IPS DF 6.9 (cell line): ENCODE measurements at regions not wholly inside any gene's neighbourhood (a gene's known extent, or its start where the extent isn't known, plus 50 kb on each side); places are given as distances from the start of the nearest gene placed in this dataset.

Experiments used
- DNase-seq: peaks from one replicate; pipeline ENCODE4 v3.0.0-alpha.2; 2013; ENCODE audit warnings: low read depth, low spot score
- H3K27ac ChIP-seq: one replicate; pipeline ENCODE4 v1.5.1; 2013; ENCODE audit warnings: low read length, control low read depth
- H3K27me3 ChIP-seq: 2 replicates; pipeline ENCODE4 v1.6.1; 2013; ENCODE audit warnings: mild to moderate bottlenecking, low read length; ENCODE audit not compliant: control insufficient read depth, insufficient read depth
- H3K36me3 ChIP-seq: 2 replicates; pipeline ENCODE4 v1.6.1; 2013; ENCODE audit warnings: low read length; ENCODE audit not compliant: control insufficient read depth, insufficient read depth
- H3K4me1 ChIP-seq: 2 replicates; pipeline ENCODE4 v1.6.1; 2013; ENCODE audit warnings: low read length; ENCODE audit not compliant: control insufficient read depth, insufficient read depth
- H3K4me3 ChIP-seq: 2 replicates; pipeline ENCODE4 v1.5.1; 2013; ENCODE audit warnings: mild to moderate bottlenecking, low read length
- H3K9me3 ChIP-seq: 2 replicates; pipeline ENCODE4 v1.6.1; 2013; ENCODE audit warnings: low read length, inconsistent platforms; ENCODE audit not compliant: control insufficient read depth, insufficient read depth
- WGBS: extraction: QIAGEN DNeasy Blood & Tissue Kit; methylation state at CpG from one replicate; pipeline ENCODE4 v1.1.7; 2013; ENCODE audit warnings: mixed read lengths, missing lambda C conversion rate; ENCODE audit not compliant: insufficient read length, insufficient coverage; 5-methylcytosine and 5-hydroxymethylcytosine counted together

DNA sequence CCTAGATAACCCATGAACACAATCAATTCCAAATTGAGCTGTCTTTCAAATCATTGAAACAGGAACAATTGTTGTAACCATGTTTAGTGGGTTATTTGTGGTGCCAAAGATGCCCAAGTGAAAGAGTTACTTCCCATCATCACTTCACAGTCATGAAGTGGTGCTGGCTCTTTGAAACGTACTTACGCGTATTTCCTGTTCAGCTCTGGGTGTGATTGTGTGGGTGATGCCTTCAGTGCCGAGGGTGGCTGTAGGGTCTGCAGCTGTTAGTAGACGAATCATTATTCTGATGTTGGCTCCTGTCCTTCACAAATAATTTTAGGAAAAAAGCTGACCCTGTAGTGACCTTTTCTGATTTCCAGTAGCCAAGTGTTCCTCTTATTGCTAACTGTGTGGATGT is 323.1 kb upstream of the KIAA1217 start:
- no peak for DNase-seq
- no peak overlapping the region for H3K27ac ChIP-seq
- no peaks in the 10 kb centered on the region for H3K36me3 ChIP-seq
- no peaks in the 10 kb centered on the region for H3K9me3 ChIP-seq
- no peak overlapping the region for H3K4me3 ChIP-seq
- no peaks in the 10 kb centered on the region for H3K27me3 ChIP-seq
- no CpG with 5 or more reads among the region's 5 CpGs for WGBS
- H3K4me1 ChIP-seq: no peaks in the 10 kb centered on the region

DNA sequence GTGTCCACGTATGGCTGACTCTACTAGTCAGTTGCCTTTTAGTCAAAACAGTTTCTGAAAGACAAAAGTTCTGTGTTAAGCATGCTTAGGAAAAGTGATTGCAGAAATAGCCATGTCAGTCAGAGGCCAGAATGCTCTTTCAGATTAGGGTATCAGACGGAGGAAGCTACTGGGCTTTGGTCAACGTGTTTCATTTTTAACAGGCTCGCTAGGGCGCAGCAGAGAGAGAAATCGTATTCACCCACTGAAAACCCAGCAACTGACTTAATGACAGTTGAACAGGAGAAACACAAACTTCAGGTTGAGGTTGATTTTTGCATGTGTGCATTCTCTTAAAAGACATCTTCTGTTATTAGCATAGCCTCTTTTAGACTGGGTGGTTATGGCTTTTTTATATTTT is 322.6 kb upstream of the KIAA1217 start:
- H3K4me1 ChIP-seq: no peaks in the 10 kb centered on the region
- no CpG with 5 or more reads among the region's 6 CpGs for WGBS
- no peaks in the 10 kb centered on the region for H3K27me3 ChIP-seq
- H3K4me3 ChIP-seq: no peak overlapping the region
- no peaks in the 10 kb centered on the region for H3K9me3 ChIP-seq
- no peaks in the 10 kb centered on the region for H3K36me3 ChIP-seq
- H3K27ac ChIP-seq: no peak overlapping the region
- peak; percentile 9 for DNase-seq

DNA sequence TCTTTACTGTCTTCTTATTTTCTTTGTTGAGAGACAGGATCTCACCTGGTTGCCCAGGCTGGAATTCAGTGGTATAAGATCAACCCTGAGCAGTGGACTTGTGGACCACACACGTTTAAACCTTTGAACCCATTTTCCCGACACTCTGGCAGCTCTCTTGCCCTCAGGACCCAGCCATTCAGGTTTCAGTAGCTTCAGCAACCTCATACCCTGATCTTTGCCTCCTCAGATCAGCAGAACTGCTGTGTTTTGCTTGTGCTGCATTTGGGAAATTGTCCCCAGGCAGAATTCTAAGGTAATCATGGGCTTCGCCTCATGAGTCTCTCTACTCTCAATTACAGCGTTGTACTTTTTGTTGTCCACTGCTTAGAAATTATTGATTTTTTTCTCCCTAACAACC is 317.6 kb upstream of the KIAA1217 start:
- Histone ChIP-seq H3K4me1 (no peaks in the 10 kb centered on the region), H3K27me3 (no peaks in the 10 kb centered on the region), H3K27ac (no peak overlapping the region), H3K4me3 (no peak overlapping the region), H3K9me3 (no peaks in the 10 kb centered on the region), H3K36me3 (no peaks in the 10 kb centered on the region)
- WGBS: no CpG with 5 or more reads among the region's 4 CpGs
- DNase-seq: no peak

DNA sequence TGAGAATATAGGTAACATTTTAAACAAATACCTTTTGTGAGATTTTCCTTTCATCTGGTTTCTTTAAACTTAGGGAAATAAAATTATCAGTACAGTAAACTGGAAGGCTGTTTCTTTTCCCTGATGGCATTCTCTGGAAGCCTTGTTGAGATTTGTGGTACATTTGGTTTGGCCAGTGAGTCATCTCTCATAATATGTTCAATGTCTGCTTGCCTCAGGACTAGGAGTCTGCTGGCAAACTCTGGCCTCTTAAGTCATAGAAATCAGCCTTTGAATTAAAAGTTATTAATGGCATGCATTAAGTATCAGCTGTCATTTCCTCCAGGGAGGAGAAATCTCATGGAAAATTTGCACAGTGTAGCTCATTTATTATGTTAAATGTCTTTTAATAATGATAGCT is 316.6 kb upstream of the KIAA1217 start:
- H3K4me3 ChIP-seq: no peak overlapping the region
- no peaks in the 10 kb centered on the region for H3K27me3 ChIP-seq
- H3K36me3 ChIP-seq: no peaks in the 10 kb centered on the region
- H3K4me1 ChIP-seq: no peaks in the 10 kb centered on the region
- no peak for DNase-seq
- H3K27ac ChIP-seq: no peak overlapping the region
- H3K9me3 ChIP-seq: no peaks in the 10 kb centered on the region

DNA sequence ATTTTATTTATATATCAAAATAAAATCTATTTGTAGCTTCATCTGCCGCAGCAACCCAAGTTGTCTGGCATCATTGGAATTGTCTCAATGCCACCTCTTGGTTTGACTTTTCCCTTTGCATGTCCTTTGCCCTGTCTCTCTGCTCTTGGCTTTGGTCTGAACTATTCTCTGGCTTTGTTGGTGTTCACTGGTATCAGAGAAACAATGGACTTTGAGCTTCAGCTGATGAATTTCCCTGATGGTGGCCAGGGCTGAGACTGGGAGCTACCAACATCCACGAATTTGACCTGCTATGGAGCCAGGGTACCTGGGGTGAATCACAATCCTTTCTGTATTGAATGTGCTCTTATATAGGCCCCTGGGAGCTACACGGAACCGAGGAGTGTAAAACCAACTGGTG is 311.7 kb upstream of the KIAA1217 start:
- H3K9me3 ChIP-seq: no peaks in the 10 kb centered on the region
- H3K4me1 ChIP-seq: no peaks in the 10 kb centered on the region
- DNase-seq: no peak
- H3K4me3 ChIP-seq: no peak overlapping the region
- H3K36me3 ChIP-seq: no peaks in the 10 kb centered on the region
- no peaks in the 10 kb centered on the region for H3K27me3 ChIP-seq
- no CpG with 5 or more reads among the region's 4 CpGs for WGBS
- H3K27ac ChIP-seq: no peak overlapping the region

DNA sequence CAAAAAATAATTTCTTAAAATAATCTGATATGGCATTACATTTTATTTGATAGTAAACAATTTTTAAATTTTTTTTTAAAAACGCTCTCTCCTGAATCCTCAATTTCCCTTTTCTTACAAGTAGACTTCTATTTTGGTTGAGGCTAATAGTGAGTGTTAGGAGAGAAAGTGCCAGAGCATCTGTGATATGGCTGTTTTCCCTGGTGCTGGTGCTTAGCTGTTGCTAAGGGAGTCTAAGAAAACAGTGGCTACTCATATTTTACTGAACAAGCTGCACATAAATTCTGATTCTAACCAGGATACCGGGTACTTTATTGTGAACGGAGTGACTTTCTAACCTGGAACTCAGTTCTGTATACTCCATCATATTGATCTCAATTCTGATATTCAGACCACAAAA is 311.1 kb upstream of the KIAA1217 start:
- no CpG with 5 or more reads among the region's 3 CpGs for WGBS
- no peak overlapping the region for H3K4me3 ChIP-seq
- no peaks in the 10 kb centered on the region for H3K36me3 ChIP-seq
- H3K27me3 ChIP-seq: no peaks in the 10 kb centered on the region
- no peaks in the 10 kb centered on the region for H3K4me1 ChIP-seq
- no peak overlapping the region for H3K27ac ChIP-seq
- no peak for DNase-seq
- H3K9me3 ChIP-seq: no peaks in the 10 kb centered on the region

DNA sequence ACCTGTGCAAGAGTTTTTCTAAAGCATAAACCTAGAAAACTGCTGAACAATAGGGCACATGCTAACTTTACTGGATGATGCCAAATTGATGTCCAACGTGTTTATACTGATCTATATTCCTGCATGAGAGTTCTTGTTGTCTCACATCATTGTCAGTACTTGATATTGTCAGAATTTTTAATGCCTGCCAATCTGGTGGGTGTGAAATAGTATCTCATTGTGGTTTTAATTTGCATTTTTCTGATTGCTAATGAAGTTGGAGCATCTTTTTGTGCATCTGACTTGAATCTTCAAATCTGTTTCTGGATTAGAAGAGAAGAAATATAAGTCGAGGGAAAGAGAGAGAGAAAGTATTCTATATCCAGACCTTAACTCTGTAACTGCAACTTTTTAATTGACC is 309.8 kb upstream of the KIAA1217 start:
- Histone ChIP-seq H3K27me3 (0 out of 2 replicates have a peak, but pooled peaks cover 1% of the 10 kb centered on the region), H3K9me3 (no peaks in the 10 kb centered on the region), H3K27ac (no peak overlapping the region), H3K36me3 (no peaks in the 10 kb centered on the region), H3K4me1 (no peaks in the 10 kb centered on the region), H3K4me3 (no peak overlapping the region)
- no peak for DNase-seq
- no CpG with 5 or more reads among the region's 2 CpGs for WGBS

DNA sequence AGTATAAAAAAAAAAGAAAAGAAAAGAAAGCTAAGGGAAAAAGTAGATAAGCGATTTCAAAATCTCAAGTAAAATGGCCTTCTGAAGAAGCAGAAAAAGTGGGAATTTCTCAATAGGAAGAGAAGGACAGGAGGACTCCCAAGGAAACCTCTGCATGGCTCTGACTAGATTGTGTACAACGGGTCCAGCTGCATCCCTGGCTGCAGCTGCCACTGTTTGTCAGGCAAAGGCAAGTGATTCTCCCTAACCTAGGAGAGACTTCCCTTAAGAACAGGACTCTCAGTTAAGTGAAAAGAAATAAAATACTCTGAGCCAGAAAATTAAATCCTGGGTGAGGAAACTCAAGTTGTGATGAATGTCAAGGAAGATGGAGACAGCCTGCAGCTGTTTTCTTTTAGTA is 298.6 kb upstream of the KIAA1217 start:
- Histone ChIP-seq H3K27me3 (no peaks in the 10 kb centered on the region), H3K4me3 (no peak overlapping the region), H3K36me3 (no peaks in the 10 kb centered on the region), H3K27ac (no peak overlapping the region), H3K4me1 (no peaks in the 10 kb centered on the region), H3K9me3 (no peaks in the 10 kb centered on the region)
- no peak for DNase-seq
- WGBS: no CpG with 5 or more reads among the region's 2 CpGs

DNA sequence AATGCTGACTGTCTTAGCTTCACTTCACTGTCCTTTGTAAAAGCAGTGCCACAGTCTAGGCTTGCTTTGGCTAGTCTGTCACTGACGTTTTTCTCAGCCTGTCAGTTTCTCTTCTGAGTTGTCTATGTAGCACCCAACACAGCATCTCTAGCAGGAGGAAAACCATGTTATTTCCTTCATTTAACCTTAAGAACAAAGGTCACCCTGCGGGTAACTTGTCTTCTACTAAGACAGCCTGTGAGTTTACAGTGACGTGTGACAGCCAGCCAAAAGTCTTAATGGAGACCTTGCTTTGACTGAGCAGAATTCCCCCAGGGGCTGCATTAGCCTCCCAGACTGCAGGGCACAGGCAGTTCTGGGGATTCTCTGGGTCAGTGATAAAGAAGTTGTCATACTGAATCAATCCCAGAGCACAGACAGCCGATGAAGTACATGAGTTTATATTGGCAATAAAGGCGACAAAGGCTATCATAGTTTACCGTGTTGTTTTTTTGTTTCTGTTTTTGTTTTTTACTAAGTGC is 296.0 kb upstream of the KIAA1217 start:
- WGBS: no CpG with 5 or more reads among the region's 6 CpGs
- no peak for DNase-seq
- Histone ChIP-seq H3K9me3 (no peaks in the 10 kb centered on the region), H3K4me3 (no peak overlapping the region), H3K36me3 (no peaks in the 10 kb centered on the region), H3K27me3 (no peaks in the 10 kb centered on the region), H3K27ac (no peak overlapping the region), H3K4me1 (no peaks in the 10 kb centered on the region)

DNA sequence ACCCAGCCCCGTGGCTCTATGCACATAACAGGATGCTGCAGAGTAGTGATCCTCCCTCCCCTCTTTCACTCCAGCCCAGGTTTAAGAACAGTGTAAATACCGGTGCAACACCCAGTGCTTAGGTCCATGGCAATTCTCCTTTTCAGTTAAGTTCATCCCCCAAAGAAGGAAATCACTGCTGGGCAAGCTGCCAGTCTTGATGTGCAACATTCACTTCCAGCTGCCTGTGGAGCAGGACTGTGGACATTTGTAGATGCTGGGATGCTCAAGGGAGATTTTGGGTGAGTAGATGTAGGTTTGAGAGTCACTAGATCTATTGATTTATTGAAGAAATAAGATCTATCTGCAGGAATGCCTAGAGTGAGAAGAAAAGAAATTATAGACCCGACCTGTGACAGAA is 294.3 kb upstream of the KIAA1217 start:
- no peak overlapping the region for H3K4me3 ChIP-seq
- H3K27ac ChIP-seq: no peak overlapping the region
- no CpG with 5 or more reads among the region's 3 CpGs for WGBS
- DNase-seq: no peak
- no peaks in the 10 kb centered on the region for H3K27me3 ChIP-seq
- H3K9me3 ChIP-seq: no peaks in the 10 kb centered on the region
- no peaks in the 10 kb centered on the region for H3K4me1 ChIP-seq
- H3K36me3 ChIP-seq: no peaks in the 10 kb centered on the region

DNA sequence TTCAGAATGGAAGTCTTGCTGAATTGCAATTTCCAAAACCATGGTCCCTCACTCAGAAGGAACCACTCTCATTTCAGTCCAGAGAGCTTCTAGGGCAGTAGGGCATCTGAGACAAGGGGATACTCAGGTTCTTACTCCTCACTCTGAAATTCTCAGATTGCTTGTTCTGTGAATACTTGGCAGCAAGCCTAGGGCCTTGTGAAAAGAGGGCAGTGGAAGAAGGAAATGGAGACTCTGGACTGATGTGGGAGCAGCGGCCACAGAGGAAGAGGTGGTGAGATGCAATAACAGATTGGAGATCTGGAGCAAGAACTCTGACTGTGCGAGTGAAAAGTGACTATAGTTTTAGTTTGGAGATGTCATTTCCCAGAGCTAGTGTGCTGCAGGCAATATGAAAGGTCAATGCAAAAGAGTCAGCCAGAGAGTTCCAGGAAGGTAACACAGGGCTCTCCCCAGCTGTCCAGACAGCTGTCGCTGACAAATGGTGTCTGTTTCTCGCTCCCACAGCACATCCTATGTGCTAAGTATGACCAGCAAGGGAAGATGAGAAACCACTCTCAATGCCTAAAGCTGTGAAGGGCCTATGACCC is 291.6 kb upstream of the KIAA1217 start:
- no peak overlapping the region for H3K4me3 ChIP-seq
- no peak for DNase-seq
- H3K27ac ChIP-seq: no peak overlapping the region

More for the DNA sequence above, 291.6 kb upstream of the KIAA1217 start:
- H3K36me3 ChIP-seq: no peaks in the 10 kb centered on the region
- no peaks in the 10 kb centered on the region for H3K9me3 ChIP-seq
- no peaks in the 10 kb centered on the region for H3K27me3 ChIP-seq
- WGBS: no CpG with 5 or more reads among the region's 4 CpGs
- H3K4me1 ChIP-seq: no peaks in the 10 kb centered on the region
